HEK293T (cell line): ENCODE measurements at regions not wholly inside any gene's neighbourhood (a gene's known extent, or its start where the extent isn't known, plus 50 kb on each side); places are given as distances from the start of the nearest gene placed in this dataset.

Source experiments
- ELF4 ChIP-seq: fragments of 450-650 bp; IDR thresholded peaks from 2 replicates; pipeline ENCODE4 v1.6.1; 2017; ENCODE audit warnings: antibody characterized with exemption
- FOXK2 ChIP-seq: fragments of 450-650 bp; IDR thresholded peaks from 2 replicates; pipeline ENCODE4 v1.6.1; 2016; ENCODE audit warnings: mild to moderate bottlenecking
- FOXM1 ChIP-seq: fragments of 450-650 bp; IDR thresholded peaks from 2 replicates; pipeline ENCODE4 v1.6.1; 2017; ENCODE audit warnings: mild to moderate bottlenecking, borderline replicate concordance
- NFRKB ChIP-seq: fragments of 450-650 bp; IDR thresholded peaks from 2 replicates; pipeline ENCODE4 v1.6.1; 2016; ENCODE audit warnings: mild to moderate bottlenecking, moderate library complexity
- SP1 ChIP-seq: fragments of 450-650 bp; IDR thresholded peaks from 2 replicates; pipeline ENCODE4 v1.6.1; 2017
- TARDBP ChIP-seq: fragments of 450-650 bp; IDR thresholded peaks from 2 replicates; pipeline ENCODE4 v1.6.1; 2016

- TF ChIP-seq NFRKB = no peak
- TF ChIP-seq TARDBP = no peak
- TF ChIP-seq ELF4 = no peak
- TF ChIP-seq FOXK2 = no peak
- TF ChIP-seq SP1 = no peak
- TF ChIP-seq FOXM1 = no peak
These were observed 267.4 kb downstream of the CGGBP1 start for GRCh38 chr3:87791248-87792027.
